Endothelial cell of umbilical vein (primary cell): ENCODE measurements at regions not wholly inside any gene's neighbourhood (a gene's known extent, or its start where the extent isn't known, plus 50 kb on each side); places are given as distances from the start of the nearest gene placed in this dataset.
"Not testable (repeated sequence)": the region's sequence is repeated elsewhere in the genome, so short reads cannot be mapped to it uniquely, and the experiment has no call there.

Source experiments
- BruUV-seq: library from RNA; stranded (reverse); fragments of 400-500 nt; replicated peaks from 2 replicates; lab custom pipeline; 2021; lab: Mats Ljungman, UMichigan
- CTCF ChIA-PET: fragments of 300-600, 350-600 bp; sonication (Branson Sonifier 250); formaldehyde crosslinking; loops from one replicate; lab custom pipeline; 2021; ENCODE audit warnings: antibody characterized with exemption, inconsistent platforms; lab: Charles Lee
- POLR2A ChIA-PET: fragments of 300-600, 350-600 bp; sonication (Branson Sonifier 250); formaldehyde crosslinking; loops from one replicate; lab custom pipeline; 2021; ENCODE audit warnings: antibody characterized with exemption, inconsistent platforms; lab: Charles Lee
- DNase-seq: peaks from one replicate; pipeline ENCODE4 v3.0.0-alpha.2; 2011; ENCODE audit warnings: low read depth, low spot score
- FAIRE-seq: peaks from 2 replicates; lab custom pipeline; 2011; peaks lifted over from hg19 to GRCh38; lab: Jason Lieb, UNC
- H2AFZ ChIP-seq: 2 replicates; pipeline ENCODE4 v1.6.0; 2012; ENCODE audit warnings: low read depth, low read length, control low read depth, inconsistent platforms
- H3K27ac ChIP-seq: 2 replicates; pipeline ENCODE4 v1.5.1; 2011; ENCODE audit warnings: low read depth, mild to moderate bottlenecking, control low read depth, low read length, moderate library complexity; ENCODE audit not compliant: insufficient read depth
- H3K27me3 ChIP-seq, 2 experiments: 2 replicates each; pipeline versions ENCODE4 v1.6.0 to v1.6.1; 2011; ENCODE audit warnings: low read length in 2 of 2, mixed read lengths in 1 of 2; ENCODE audit not compliant: control insufficient read depth in 2 of 2, insufficient read depth in 2 of 2
- H3K36me3 ChIP-seq, 2 experiments: 2 replicates in 1 of 2; 3 replicates in 1 of 2; pipeline ENCODE4 v1.5.1; 2011; ENCODE audit warnings: low read length in 2 of 2, mild to moderate bottlenecking in 1 of 2, moderate library complexity in 1 of 2; ENCODE audit not compliant: control insufficient read depth in 2 of 2, insufficient read depth in 2 of 2; ENCODE audit errors: extremely low read depth in 1 of 2
- H3K4me1 ChIP-seq: 3 replicates; pipeline ENCODE4 v1.5.1; 2011; ENCODE audit warnings: mild to moderate bottlenecking, low read length; ENCODE audit not compliant: control insufficient read depth, insufficient read depth; ENCODE audit errors: extremely low read depth
- H3K4me2 ChIP-seq: 2 replicates; pipeline ENCODE4 v1.6.1; 2011; ENCODE audit warnings: low read length, control low read depth, mixed read lengths; ENCODE audit not compliant: insufficient read depth
- H3K4me3 ChIP-seq, 3 experiments: fragments of 200-600 bp in 1 of 3; sonication (generic), shearing (Covaris generic) in 1 of 3; replicated peaks in 1 of 3; 2 replicates each; pipeline ENCODE4 v1.5.1; 2011 to 2016; ENCODE audit warnings: control low read depth in 3 of 3, low read length in 3 of 3, mild to moderate bottlenecking in 2 of 3, inconsistent platforms in 1 of 3, low read depth in 1 of 3, moderate library complexity in 1 of 3; ENCODE audit not compliant: insufficient read depth in 1 of 3
- H3K79me2 ChIP-seq: 2 replicates; pipeline ENCODE4 v1.6.0; 2012; ENCODE audit warnings: low read length, inconsistent platforms; ENCODE audit not compliant: control insufficient read depth, insufficient read depth
- H3K9ac ChIP-seq: replicated peaks from 2 replicates; pipeline ENCODE3; 2011; ENCODE audit warnings: low read length, control low read depth; ENCODE audit not compliant: insufficient read depth; ENCODE audit errors: extremely low read depth
- H3K9me1 ChIP-seq: replicated peaks from 3 replicates; pipeline ENCODE4 v1.6.0; 2011; ENCODE audit warnings: mild to moderate bottlenecking, low read length; ENCODE audit not compliant: control insufficient read depth, insufficient read depth; ENCODE audit errors: extremely low read depth
- H3K9me3 ChIP-seq: replicated peaks from 2 replicates; pipeline ENCODE4 v1.5.1; 2012; ENCODE audit warnings: low read length, inconsistent platforms; ENCODE audit not compliant: control insufficient read depth, insufficient read depth
- H4K20me1 ChIP-seq: replicated peaks from 2 replicates; pipeline ENCODE3; 2011; ENCODE audit warnings: mild to moderate bottlenecking, low read length; ENCODE audit not compliant: control insufficient read depth, insufficient read depth; ENCODE audit errors: extremely low read depth
- GATA2 ChIP-seq: IDR thresholded peaks from 2 replicates; pipeline ENCODE4 v1.7.0; 2011; ENCODE audit warnings: low read depth, mild to moderate bottlenecking, moderate library complexity, mixed read lengths, low read length; ENCODE audit not compliant: insufficient read length, insufficient read depth
- dilution Hi-C: fragments of 300-500 bp; cut with MboI; formaldehyde crosslinking; loops from one replicate; pipeline ENCODE4 v1.15.0; 2019; ENCODE audit warnings: low sequenced_read_pairs; ENCODE audit not compliant: extremely low pct_ligation_motif_present
- intact Hi-C: fragments of 100-400 bp; cut with micrococcal nuclease; formaldehyde crosslinking; loops from one replicate; pipeline ENCODE4 v1.10.0; 2022

GRCh38 chr3:168671091-168671490 lies 575.4 kb upstream of the GOLIM4 start:
- BruUV-seq: no TSS peak
- Histone ChIP-seq H3K4me2 (no peak overlapping the region), H3K4me1 (no peaks in the 10 kb centered on the region), H3K9ac (no peak overlapping the region), H3K79me2 (no peaks in the 10 kb centered on the region), H3K9me3 (no peaks in the 10 kb centered on the region), H3K27me3 (peaks cover 0 to 3% of the 10 kb centered on the region in 2 experiments), H3K27ac (no peak overlapping the region), H3K36me3 (no peaks in the 10 kb centered on the region), H3K4me3 (no peak overlapping the region), H2AFZ (no peak overlapping the region), H3K9me1 (no peaks in the 10 kb centered on the region), H4K20me1 (no peaks in the 10 kb centered on the region)
- DNase-seq (no peak), FAIRE-seq (no peak)
- ChIA-PET POLR2A (no interaction called here), CTCF (no interaction called here)
- intact Hi-C loops: no loop called here
- TF ChIP-seq GATA2: no peak
- dilution Hi-C loops: no loop called here

- H3K9me1 ChIP-seq, POLR2A ChIA-PET, H3K79me2 ChIP-seq, H3K4me2 ChIP-seq, H2AFZ ChIP-seq, H3K4me3 ChIP-seq, H3K27me3 ChIP-seq, intact Hi-C loops, H3K9me3 ChIP-seq, H3K27ac ChIP-seq, H3K36me3 ChIP-seq, dilution Hi-C loops, DNase-seq, BruUV-seq, H3K9ac ChIP-seq, FAIRE-seq, H4K20me1 ChIP-seq, H3K4me1 ChIP-seq: not testable (repeated sequence)
- CTCF ChIA-PET: interaction anchor here (0.8 to 1.5 kb wide), 2 partner anchors 40 to 186 kb away, joined by 3 to 6 read pairs; no protein-coding TSS in a partner anchor
Measured at GRCh38 chr3:168660879-168661657, 565.3 kb upstream of the GOLIM4 start.
